ENCODE measurements at regions not wholly inside any gene's neighbourhood (a gene's known extent, or its start where the extent isn't known, plus 50 kb on each side); places are given as distances from the start of the nearest gene placed in this dataset.
"Not testable (repeated sequence)": the region's sequence is repeated elsewhere in the genome, so short reads cannot be mapped to it uniquely, and the experiment has no call there.

DNA sequence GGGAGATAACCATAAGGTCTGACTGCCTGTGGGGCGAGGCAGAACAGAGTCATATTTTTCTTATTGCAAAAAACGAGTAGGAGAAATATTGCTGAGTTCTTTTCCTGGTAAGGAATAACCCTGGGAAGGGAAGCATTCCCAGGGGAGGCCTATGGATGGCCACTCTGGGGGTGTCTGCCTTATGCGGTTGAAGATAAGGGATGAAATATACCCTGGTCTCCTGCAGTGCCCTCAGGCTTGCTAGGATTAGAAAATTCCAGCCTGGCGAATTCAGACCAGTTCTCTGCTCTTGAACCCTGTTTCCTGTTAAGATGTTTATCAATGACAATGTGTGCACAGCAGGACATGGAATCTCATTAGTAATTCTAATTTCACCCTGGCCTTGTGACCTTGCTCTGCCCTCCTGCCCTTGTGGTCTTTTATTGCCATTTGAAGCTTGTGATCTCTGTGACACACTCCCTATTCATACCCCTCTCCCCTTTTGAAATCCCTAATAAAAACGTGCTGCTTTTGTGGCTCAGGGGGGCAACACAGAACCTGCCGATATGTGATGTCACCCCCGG, 491.1 kb upstream of the EYS start:
- FAIRE-seq: no peak
- no peak for DNase-seq (ENCODE audit: low spot score)

DNA sequence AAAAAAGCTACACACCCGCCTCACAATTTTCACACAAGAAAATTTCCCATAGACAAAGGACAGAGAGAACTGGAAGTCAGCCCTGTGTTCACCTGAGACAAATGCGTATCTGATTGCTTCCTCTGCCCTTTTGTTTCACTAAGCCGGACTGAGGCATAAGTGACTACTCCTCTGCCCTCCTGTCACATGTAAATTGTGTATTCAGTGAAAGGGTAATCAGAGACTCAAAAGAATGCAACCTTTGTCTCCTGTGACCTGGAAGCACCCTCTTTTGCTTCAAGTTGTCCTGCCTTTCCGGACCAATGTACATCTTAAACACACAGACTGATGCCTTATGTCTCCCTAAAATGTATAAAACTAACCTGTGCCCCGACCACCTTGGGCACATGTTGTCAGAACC, 483.8 kb upstream of the EYS start:
- no peak for DNase-seq (ENCODE audit: low spot score)
- FAIRE-seq: no peak

DNA sequence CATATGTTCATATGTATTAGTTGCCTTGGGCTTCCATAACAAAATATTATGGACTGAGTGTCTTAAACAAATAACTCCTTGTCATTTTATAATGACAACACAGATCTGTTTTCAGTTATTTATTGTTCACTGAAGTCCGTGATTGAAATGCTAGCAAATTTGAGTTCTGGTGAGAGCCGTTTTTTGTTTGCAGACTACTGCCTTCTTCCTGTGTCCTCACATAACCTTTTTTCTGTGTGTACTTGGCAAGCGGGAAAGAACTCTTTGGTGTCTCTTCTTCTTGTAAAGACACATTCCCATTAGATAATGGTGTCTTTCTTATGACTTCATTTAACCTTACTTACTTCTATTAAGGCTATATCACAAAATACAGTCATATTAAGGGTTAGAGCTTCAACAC, 482.9 kb upstream of the EYS start:
- DNase-seq (ENCODE audit: low spot score) (no peak), FAIRE-seq (no peak)

DNA sequence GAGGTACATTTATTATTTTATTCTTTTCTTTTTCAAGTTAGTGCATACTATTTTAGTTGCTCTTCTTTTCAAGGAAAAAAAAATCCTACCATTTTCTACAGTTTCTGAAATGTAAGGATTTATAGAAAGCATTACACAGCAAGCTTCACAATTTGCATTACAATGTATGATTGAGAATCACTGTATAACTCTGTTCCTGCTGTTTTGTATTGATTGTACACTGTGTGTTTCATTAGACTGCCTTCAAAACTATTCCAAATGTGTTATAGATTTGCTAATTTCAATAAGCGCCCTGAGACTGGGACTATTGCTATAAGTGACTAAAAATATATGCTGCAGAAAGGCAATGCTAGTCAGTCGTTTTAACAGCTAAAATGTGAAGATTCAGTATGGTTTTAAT, 479.7 kb upstream of the EYS start:
- FAIRE-seq: no peak

DNA sequence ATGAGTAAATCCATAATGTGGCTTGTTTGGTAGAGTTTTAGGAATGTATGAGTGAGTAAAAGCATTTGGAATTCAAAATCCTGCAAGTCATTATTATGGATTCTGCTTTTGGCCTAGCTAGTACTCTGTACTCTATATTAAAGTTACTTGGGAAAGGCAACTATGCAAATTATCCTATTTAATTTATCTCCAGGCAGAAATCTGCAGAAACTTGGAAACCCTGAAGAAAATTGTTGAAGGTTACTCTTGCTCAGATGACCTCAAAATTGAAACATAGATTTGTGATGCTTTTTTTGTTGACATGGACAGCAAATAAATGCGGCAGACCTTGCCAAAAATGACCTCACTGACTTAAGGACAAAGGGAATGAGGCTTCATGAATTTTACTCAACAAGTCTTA, 477.1 kb upstream of the EYS start:
- DNase-seq (ENCODE audit: low spot score) (no peak), FAIRE-seq (no peak)

More for the DNA sequence above, 479.7 kb upstream of the EYS start:
- DNase-seq (ENCODE audit: low spot score): no peak

DNA sequence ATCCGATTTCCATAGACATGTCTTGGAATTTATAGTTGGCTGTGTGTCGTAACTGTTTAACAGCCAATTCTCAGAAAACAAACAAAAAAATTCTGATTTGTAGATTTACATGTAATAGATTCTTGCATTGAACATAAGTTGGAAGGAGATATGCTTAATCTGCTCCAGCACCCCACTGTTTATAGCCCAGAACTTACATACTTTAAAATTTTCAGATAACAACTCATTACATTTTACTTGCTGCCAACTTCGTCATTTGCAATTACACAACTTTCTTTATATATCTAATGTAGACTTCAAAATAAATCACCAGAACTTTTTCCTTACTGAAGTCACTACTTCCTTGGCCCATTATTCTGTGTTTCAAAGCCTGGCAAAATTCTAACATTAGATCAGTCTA, 472.3 kb upstream of the EYS start:
- FAIRE-seq (no peak), DNase-seq (ENCODE audit: low spot score) (no peak)

DNA sequence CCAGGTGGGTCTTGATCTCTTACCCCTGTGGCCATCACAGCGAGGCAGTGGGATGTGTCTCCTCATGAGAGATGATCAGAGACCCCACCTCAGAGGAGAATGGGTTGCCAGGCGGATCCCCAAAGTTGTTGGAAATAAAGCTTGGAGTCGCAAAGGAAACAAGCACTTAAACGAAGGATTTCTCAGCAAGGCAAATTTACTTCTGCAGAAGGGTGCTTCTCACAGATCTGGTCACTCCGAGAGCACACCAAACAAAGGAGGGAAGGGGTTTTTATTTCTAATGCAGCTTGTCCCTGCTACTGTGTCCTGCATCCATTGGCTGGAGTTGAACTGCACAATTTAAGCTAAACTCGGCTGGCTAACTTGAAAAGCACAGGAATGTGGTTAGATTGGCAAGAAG, 466.6 kb upstream of the EYS start:
- DNase-seq (ENCODE audit: low spot score): no peak
- no peak for FAIRE-seq

DNA sequence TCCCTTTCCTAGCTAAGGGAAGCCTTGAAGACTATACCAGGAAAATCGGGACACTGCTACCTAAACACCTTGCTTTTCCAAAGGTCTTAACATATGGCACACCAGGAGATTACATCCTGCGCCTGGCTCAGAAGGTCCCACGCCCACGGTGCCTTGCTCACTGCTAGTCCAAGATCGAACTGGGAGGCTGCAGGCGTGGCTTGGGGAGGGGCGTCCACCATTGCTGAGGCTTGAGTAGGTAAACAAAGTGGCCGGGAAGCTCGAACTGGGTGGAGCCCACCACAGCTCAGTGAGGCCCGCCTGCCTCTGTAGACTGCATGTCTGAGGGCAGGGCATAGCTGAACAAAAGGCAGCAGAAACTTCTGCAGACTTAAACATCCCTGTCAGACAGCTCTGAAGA, 459.7 kb upstream of the EYS start:
- DNase-seq (ENCODE audit: low spot score); FAIRE-seq: not testable (repeated sequence)

DNA sequence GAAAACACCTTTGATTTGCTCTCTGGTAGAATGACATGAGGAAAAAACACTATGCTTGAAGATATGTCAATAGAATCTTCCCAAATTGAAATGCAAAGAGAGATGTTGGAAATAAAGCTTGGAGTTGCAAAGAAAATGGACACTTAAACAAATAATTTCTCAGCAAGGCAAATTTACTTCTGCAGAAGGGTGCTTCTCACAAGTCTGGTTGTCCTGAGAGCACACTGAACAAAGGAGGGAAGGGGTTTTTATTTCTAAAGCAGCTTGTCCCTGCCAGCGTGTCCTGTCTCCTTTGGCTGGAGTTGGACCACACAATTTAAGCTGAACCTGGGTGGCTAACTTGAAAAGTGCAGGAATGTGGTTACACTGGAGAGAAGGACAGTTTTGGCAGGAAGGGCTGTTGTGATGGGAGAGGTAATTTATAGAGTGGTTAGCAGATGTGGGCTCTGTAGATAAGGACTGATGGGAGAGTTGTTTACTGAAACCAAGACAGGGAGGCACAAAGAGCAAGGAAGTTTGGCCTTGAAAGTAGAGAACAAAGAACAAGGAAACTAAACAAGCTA, 454.6 kb upstream of the EYS start:
- FAIRE-seq (no peak), DNase-seq (ENCODE audit: low spot score) (no peak)

DNA sequence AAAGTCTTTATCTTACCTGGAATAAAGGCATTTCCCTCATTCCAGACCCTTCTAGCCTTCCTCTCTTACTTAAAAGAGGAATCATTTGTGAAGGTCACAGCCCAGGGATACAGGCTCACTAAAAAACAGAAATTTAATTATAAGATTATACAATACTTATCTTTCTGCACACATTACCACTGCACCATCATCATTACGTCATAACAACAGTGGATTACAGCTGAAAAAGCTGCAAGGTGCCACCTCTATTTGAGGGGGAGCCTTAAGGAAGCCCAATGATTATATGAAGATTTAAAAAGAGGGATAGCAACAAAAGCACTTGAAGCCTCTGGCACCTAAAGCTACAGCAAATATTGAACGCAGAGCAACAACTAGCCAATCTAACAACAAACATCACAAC, 452.9 kb upstream of the EYS start:
- FAIRE-seq (no peak), DNase-seq (ENCODE audit: low spot score) (no peak)

DNA sequence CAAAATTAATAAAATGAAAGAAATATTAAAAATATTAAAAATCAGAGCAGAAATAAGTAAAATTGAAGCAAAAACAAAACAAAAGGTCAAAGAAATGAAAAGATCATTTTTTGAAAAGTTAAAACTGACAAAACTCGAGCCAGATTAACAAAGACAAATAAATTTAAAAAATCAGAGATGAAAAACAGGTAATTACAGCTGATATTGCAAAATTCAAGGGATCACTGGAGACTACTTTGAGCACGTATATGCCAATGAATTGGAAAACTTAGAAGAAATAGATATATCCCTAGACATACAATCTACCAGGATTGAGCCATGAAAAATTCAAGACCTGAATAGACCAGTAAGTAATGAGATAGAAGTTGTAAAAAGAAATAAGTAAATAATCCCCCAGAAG, 446.2 kb upstream of the EYS start:
- DNase-seq (ENCODE audit: low spot score): no peak
- no peak for FAIRE-seq

DNA sequence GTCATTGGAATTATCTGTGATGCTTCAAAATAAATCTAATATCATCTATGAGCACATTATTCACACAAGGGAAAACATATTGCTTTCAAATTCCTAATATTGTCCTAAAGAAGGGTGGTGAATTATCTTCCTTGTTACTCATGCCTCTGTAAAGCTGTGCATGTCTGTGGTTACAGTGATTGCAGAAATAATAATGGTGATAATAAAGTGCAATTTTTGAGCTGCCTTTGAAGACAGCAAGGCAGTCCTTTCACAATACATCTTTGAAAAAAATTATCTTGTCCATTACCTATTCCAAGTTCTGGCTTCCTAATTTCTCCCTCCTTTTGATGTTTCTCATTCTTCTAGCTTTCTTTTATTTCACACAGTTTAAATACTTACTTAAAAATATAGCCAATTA, 442.1 kb upstream of the EYS start:
- no peak for DNase-seq (ENCODE audit: low spot score)
- no peak for FAIRE-seq

DNA sequence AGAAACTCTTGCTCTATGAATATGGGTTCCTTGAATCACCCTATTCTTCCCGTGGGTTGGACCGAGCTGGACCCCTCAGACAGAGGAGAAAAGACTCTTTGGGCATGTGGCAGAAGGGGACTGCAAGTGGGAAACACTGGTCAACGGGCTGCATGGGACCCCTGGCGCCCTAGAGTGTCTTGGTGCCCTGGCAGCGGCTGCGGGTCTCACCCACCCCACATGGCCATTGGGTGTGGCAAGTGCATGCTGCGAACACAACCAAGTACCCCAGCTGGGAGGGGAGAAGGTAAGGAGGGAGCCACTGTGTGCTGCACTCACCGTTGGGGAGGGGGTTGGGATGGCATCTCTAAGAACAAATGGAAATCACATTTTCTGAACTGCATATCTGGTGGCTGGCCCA, 438.8 kb upstream of the EYS start:
- DNase-seq (ENCODE audit: low spot score): no peak
- FAIRE-seq: no peak

DNA sequence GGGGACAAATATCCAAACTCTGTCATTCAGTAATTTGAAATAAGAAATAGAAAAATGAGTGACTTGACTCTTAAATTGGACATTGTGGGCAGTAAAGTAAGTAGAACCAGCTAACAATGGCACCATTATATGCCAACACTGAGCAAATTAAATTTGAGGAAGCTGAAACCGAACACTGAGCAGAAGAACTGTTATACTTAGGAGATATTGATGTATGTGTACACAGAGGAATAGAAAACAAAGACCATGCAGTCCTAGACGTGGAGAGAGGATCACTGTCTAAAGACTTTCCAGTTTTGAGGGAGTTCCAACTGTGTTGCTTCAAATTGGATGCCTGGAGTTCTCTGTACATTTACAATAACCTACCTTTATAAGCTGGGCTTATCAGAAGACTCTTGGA, 427.0 kb upstream of the EYS start:
- DNase-seq (ENCODE audit: low spot score) (no peak), FAIRE-seq (no peak)

DNA sequence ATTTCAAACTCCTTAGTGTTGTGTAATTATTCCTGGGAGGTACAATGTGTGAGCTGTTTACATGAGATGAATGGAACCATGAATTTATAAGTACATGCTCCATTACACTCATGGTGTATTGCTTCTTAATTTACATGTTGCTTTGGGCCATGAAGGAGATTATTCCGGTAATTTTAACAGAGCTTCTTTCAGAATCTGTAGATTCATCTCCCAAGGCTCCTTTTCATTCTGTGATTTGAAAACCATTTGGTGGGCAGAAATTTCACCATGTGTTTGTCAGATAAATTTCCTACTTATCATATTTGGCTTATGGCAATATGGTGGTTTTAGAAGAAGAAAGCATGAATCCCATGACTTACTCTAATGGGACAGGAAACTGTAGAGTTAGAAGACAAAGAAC, 421.6 kb upstream of the EYS start:
- FAIRE-seq (no peak), DNase-seq (ENCODE audit: low spot score) (no peak)

DNA sequence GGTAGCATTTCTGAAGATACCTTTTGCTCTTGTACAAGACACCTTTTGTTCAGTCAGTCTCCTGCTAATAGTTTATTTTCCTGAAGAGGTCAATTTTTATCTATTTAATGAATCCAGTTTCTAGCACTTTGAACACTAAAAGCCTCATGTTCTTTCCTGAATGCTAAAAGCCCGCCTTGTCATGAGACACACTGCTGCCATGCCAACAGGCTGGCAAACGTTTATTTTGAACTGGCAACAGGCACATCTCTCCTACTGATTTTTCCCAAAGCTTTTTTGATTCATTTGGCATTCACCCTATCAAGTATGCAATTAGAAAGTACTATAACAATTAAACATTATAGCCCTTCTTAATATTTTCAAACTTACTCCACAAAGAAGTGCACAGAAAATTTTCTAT, 421.2 kb upstream of the EYS start:
- FAIRE-seq (no peak), DNase-seq (ENCODE audit: low spot score) (no peak)

DNA sequence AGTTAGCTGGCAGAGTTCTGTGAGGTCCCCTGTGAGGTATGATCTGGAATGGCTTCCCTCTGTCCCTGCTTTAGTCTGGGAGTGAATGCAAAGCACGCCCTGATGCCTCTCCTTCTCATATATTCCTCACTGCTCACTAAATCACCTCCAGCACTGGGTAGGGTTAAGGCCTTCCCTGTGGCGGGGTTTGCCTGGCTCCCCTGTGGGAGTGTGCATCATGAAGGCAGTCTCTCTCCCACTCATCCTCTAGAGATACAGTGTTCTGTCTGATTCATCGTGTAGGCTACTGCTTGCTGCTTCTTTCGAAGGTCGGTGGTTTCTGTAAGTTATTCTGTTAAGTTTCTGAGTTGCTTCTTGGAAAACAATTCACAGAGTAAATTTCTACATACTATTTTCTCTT, 420.0 kb upstream of the EYS start:
- no peak for DNase-seq (ENCODE audit: low spot score)
- FAIRE-seq: no peak

DNA sequence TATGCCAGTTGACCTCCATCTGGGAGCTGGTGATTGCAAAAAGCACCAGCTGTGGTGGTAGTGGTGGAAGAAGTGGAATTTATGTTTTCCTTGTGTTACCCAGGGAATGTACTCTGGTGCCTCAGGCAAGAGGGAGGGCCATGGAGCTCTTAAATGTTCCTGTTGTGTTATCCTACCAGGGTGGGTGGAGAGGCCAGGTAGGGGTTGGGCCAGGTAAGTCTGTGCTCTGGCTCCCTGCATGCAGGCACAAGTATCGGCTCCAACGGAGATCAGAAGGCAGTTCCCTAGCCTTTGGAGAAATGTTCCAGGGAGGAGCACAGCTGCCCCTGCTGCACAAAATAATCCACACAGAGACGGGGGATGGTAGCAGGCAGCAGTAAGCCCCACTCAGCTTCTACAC, 419.3 kb upstream of the EYS start:
- FAIRE-seq (no peak), DNase-seq (ENCODE audit: low spot score) (no peak)

DNA sequence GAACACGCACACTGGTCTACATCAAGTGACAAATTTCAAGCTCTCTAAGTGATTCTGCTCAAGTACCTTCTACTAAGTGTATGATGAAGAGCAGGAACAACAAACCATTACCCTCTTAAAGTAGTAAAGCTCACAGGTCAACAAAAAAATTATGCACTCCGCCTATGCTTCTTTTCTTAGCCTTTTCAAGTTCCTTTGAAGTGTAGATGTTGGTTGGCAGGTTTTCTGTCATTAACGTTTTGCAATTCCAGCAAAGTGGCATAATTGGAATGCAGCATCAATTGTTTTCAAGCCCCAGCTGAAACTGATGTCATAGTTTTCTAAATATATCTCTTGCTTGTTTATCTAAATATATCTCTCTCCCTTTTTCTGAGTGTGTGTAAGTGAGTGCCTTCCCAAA, 396.9 kb upstream of the EYS start:
- DNase-seq (ENCODE audit: low spot score): no peak
- no peak for FAIRE-seq

DNA sequence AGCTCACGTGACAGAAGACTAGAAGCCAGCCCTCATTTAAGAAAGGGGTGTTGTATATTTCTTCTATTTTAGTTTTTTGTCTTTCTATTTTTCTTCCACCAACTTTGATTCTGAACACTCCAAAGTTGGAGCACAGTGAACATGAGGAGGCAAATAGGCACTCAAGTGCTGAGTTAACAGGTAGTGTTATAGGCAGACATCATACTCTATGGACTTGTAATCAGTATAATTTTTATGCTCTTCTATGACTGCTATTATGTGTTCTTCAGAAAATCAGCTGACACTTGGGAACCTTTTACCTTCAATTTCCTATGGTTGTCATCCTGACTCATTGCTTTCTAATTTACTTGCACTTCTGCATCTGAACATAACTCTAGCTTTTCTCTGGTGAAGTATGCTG, 396.3 kb upstream of the EYS start:
- no peak for FAIRE-seq
- no peak for DNase-seq (ENCODE audit: low spot score)

DNA sequence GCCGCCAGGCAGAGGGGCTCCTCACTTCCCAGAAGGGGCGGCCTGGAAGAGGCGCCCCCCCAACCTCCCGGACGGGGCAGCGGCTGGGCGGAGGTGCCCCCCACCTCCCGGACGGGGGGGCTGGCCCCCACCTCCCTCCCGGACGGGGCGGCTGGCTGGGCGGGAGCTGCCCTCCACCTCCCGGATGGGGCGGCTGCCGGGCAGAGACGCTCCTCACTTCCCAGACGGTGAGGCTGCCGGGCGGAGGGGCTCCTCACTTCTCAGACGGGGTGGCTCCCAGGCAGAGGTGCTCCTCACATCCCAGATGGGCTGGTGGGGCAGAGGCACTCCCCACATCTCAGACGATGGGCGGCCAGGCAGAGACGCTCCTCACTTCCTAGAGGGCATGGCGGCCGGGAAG, 389.7 kb upstream of the EYS start:
- DNase-seq (ENCODE audit: low spot score) (no peak), FAIRE-seq (no peak)

DNA sequence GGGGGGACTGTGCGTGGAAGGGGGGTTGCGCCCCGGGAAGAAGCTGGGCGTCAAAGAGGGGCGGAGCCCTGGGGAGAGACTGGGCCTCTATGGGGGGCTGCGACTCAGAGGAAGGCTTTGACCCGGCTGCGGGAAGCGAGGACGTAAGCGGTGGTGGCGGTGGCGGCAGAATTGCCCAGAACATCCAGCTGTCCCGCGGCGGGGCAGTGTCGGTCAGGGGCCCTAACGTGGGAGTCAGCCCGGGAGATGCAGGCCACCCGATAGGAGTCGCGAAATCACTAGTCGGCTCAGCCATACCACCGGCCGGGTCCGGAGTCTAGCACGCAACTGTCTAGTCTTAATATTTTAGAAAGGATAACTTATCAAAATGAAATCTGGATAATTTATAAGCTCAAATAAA, 387.6 kb upstream of the EYS start:
- no peak for DNase-seq (ENCODE audit: low spot score)
- FAIRE-seq: no peak

DNA sequence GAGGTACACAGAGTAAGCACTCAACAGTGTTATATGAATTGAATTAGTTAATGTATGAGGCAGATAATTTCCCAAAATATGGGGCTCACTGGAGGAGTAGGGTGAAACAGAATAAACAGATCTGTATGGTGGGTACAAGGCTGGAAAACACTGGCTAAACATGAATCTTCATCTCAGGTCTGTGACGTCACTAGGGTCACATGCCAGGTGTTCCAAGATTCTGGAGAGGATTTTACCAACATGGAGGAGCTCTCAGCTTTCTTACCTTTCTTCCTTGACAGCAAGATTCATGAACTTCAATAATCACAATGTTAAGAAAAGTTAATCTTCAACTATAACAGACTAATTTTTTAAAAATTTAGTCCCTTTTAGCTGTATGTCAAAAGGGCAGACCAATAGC, 385.3 kb upstream of the EYS start:
- FAIRE-seq: not testable (repeated sequence)

DNA sequence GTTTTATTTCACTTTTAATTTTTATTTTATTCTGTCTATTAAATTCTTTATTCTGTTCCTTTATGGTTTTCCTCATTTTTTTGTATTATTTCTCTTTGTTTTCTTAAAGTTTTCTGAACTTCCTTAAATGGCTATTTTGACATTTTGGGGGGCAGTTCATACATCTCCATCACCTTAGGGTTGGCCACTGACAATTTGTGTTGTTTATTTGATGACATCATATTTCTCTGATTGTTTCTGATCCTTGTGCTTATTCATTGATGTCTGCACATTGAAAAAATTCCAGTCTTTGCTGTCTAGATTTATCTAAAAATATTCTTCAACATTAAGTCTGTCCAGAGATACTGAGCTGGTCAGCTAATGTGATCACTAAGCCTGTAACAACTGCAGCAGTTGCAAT, 379.5 kb upstream of the EYS start:
- DNase-seq (ENCODE audit: low spot score) (no peak), FAIRE-seq (no peak)

More for the DNA sequence above, 385.3 kb upstream of the EYS start:
- not testable (repeated sequence) for DNase-seq (ENCODE audit: low spot score)
